ENCODE measurements at regions not wholly inside any gene's neighbourhood (a gene's known extent, or its start where the extent isn't known, plus 50 kb on each side); places are given as distances from the start of the nearest gene placed in this dataset.

GRCh38 chr12:114291389-114292060, 114.4 kb downstream of the TBX5 start:
- peaks cover 16% of the 10 kb centered on the region for H3K27me3 ChIP-seq
- no peak for DNase-seq
- no peak for TF ChIP-seq CTCF (IDR thresholded peaks at IDR 0.05; ENCODE audit: low read depth, low read length)

GRCh38 chr12:114287821-114288525, 118.0 kb downstream of the TBX5 start:
- no peaks in the 10 kb centered on the region for H3K36me3 ChIP-seq
- no peak for TF ChIP-seq CTCF (IDR thresholded peaks at IDR 0.05; ENCODE audit: low read depth, low read length)
- no peak for DNase-seq
- no peak overlapping the region for H3K4me3 ChIP-seq (ENCODE audit: low read depth, low read length)
- no peaks in the 10 kb centered on the region for H3K9me3 ChIP-seq
- no peaks in the 10 kb centered on the region for H3K4me1 ChIP-seq
- peaks cover 24% of the 10 kb centered on the region for H3K27me3 ChIP-seq

More at GRCh38 chr12:114291389-114292060, 114.4 kb downstream of the TBX5 start:
- Histone ChIP-seq H3K4me3 (ENCODE audit: low read depth, low read length) (no peak overlapping the region), H3K9me3 (no peaks in the 10 kb centered on the region), H3K4me1 (no peaks in the 10 kb centered on the region), H3K36me3 (no peaks in the 10 kb centered on the region)

- Histone ChIP-seq H3K4me3 (ENCODE audit: low read depth, low read length) (no peak overlapping the region), H3K4me1 (no peaks in the 10 kb centered on the region), H3K9me3 (no peaks in the 10 kb centered on the region), H3K27me3 (peaks cover 24% of the 10 kb centered on the region), H3K36me3 (no peaks in the 10 kb centered on the region)
- no peak for DNase-seq
- TF ChIP-seq CTCF (IDR thresholded peaks at IDR 0.05; ENCODE audit: low read depth, low read length), result no peak
These were observed 119.8 kb downstream of the TBX5 start for GRCh38 chr12:114286145-114286544.

- TF ChIP-seq CTCF (IDR thresholded peaks at IDR 0.05; ENCODE audit: low read depth, low read length), result no peak
- no peaks in the 10 kb centered on the region for H3K9me3 ChIP-seq
- no peaks in the 10 kb centered on the region for H3K4me1 ChIP-seq
- H3K4me3 ChIP-seq (ENCODE audit: low read depth, low read length), result no peak overlapping the region
- no peak for DNase-seq
- H3K36me3 ChIP-seq, result no peaks in the 10 kb centered on the region
- peaks cover 24% of the 10 kb centered on the region for H3K27me3 ChIP-seq
These were observed 120.4 kb downstream of the TBX5 start for GRCh38 chr12:114285554-114285953.

- no peaks in the 10 kb centered on the region for H3K9me3 ChIP-seq
- H3K27me3 ChIP-seq, result peaks cover 24% of the 10 kb centered on the region
- DNase-seq, result peak; percentile 24
- H3K36me3 ChIP-seq, result no peaks in the 10 kb centered on the region
- no peaks in the 10 kb centered on the region for H3K4me1 ChIP-seq
- TF ChIP-seq CTCF (IDR thresholded peaks at IDR 0.05; ENCODE audit: low read depth, low read length), result no peak
- no peak overlapping the region for H3K4me3 ChIP-seq (ENCODE audit: low read depth, low read length)
These were observed 121.9 kb downstream of the TBX5 start for GRCh38 chr12:114284041-114284440.

Data from BE2C (cell line).